H9 (cell line): ENCODE measurements at regions not wholly inside any gene's neighbourhood (a gene's known extent, or its start where the extent isn't known, plus 50 kb on each side); places are given as distances from the start of the nearest gene placed in this dataset.

Source experiments
- DNase-seq: peaks from one replicate; pipeline ENCODE4 v3.0.0-alpha.2; 2017
- H2AFZ ChIP-seq: one replicate; pipeline ENCODE4 v1.6.1; 2013; ENCODE audit warnings: mild to moderate bottlenecking, low read length, control low read depth, moderate library complexity
- H2AK5ac ChIP-seq: 2 replicates; pipeline ENCODE4 v1.6.1; 2013; ENCODE audit warnings: low read length, control low read depth, mixed read lengths; ENCODE audit not compliant: insufficient read length
- H2BK120ac ChIP-seq: one replicate; pipeline ENCODE4 v1.6.1; 2013; ENCODE audit warnings: low read depth, mild to moderate bottlenecking, low read length, control low read depth, inconsistent platforms; ENCODE audit not compliant: poor library complexity, severe bottlenecking
- H2BK12ac ChIP-seq: 2 replicates; pipeline ENCODE4 v1.6.1; 2013; ENCODE audit warnings: low read length, control low read depth, mixed read lengths, low read depth; ENCODE audit not compliant: insufficient read length
- H2BK15ac ChIP-seq: 2 replicates; pipeline ENCODE4 v1.6.1; 2013; ENCODE audit warnings: low read depth, low read length, control low read depth
- H2BK20ac ChIP-seq: one replicate; pipeline ENCODE4 v1.6.1; 2013; ENCODE audit warnings: low read depth, mild to moderate bottlenecking, low read length, control low read depth, inconsistent platforms; ENCODE audit not compliant: poor library complexity, severe bottlenecking
- H2BK5ac ChIP-seq: 2 replicates; pipeline ENCODE4 v1.6.1; 2013; ENCODE audit warnings: low read length, control low read depth, mixed read lengths; ENCODE audit not compliant: insufficient read length
- H3K14ac ChIP-seq: 2 replicates; pipeline ENCODE4 v1.6.1; 2013; ENCODE audit warnings: low read length, control low read depth; ENCODE audit not compliant: insufficient read depth
- H3K18ac ChIP-seq: 2 replicates; pipeline ENCODE4 v1.6.1; 2013; ENCODE audit warnings: low read depth, mild to moderate bottlenecking, mixed read lengths, low read length, control low read depth; ENCODE audit not compliant: insufficient read length
- H3K23ac ChIP-seq: 2 replicates; pipeline ENCODE4 v1.6.1; 2013; ENCODE audit warnings: low read length, control low read depth, mixed read lengths, low read depth; ENCODE audit not compliant: insufficient read length
- H3K23me2 ChIP-seq: 2 replicates; pipeline ENCODE4 v1.6.1; 2013; ENCODE audit warnings: low read depth, mild to moderate bottlenecking, mixed read lengths, low read length, control low read depth; ENCODE audit not compliant: insufficient read length, poor library complexity, severe bottlenecking
- H3K27ac ChIP-seq: 2 replicates; pipeline ENCODE4 v1.5.1; 2013; ENCODE audit warnings: low read length, control low read depth, mixed read lengths, low read depth; ENCODE audit not compliant: insufficient read length
- H3K27me3 ChIP-seq: 2 replicates; pipeline ENCODE4 v1.6.1; 2013; ENCODE audit warnings: low read length, control low read depth, inconsistent platforms; ENCODE audit not compliant: insufficient read depth
- H3K4ac ChIP-seq: 2 replicates; pipeline ENCODE4 v1.6.1; 2013; ENCODE audit warnings: low read depth, mild to moderate bottlenecking, control low read depth, inconsistent platforms, low read length, moderate library complexity
- H3K4me1 ChIP-seq: 2 replicates; pipeline ENCODE4 v1.6.1; 2013; ENCODE audit warnings: low read length, control low read depth, inconsistent platforms; ENCODE audit not compliant: insufficient read depth
- H3K4me2 ChIP-seq: 2 replicates; pipeline ENCODE4 v1.6.1; 2013; ENCODE audit warnings: low read length, control low read depth, mixed read lengths; ENCODE audit not compliant: insufficient read length, insufficient read depth
- H3K56ac ChIP-seq: 2 replicates; pipeline ENCODE4 v1.6.1; 2013; ENCODE audit warnings: low read depth, mild to moderate bottlenecking, mixed read lengths, low read length, control low read depth; ENCODE audit not compliant: insufficient read length
- H3K79me1 ChIP-seq: 2 replicates; pipeline ENCODE4 v1.6.1; 2013; ENCODE audit warnings: low read depth, mild to moderate bottlenecking, moderate library complexity, low read length, control low read depth, inconsistent platforms; ENCODE audit not compliant: insufficient read depth, poor library complexity, severe bottlenecking
- H3K79me2 ChIP-seq: 2 replicates; pipeline ENCODE4 v1.6.1; 2013; ENCODE audit warnings: low read length, control low read depth, inconsistent platforms; ENCODE audit not compliant: insufficient read depth
- H3K9ac ChIP-seq: 2 replicates; pipeline ENCODE4 v1.6.1; 2013; ENCODE audit warnings: low read length, control low read depth, mixed read lengths; ENCODE audit not compliant: insufficient read length; ENCODE audit errors: extremely low read depth
- H3K9me3 ChIP-seq: one replicate; pipeline ENCODE4 v1.6.1; 2013; ENCODE audit warnings: low read depth, low read length, inconsistent platforms; ENCODE audit not compliant: control insufficient read depth
- H3T11ph ChIP-seq: one replicate; pipeline ENCODE4 v1.6.1; 2013; ENCODE audit warnings: mild to moderate bottlenecking, low read length, control low read depth, inconsistent platforms
- H4K20me1 ChIP-seq: one replicate; pipeline ENCODE4 v1.6.1; 2013; ENCODE audit not compliant: control insufficient read depth, insufficient read length, insufficient read depth
- H4K5ac ChIP-seq: 2 replicates; pipeline ENCODE4 v1.6.1; 2013; ENCODE audit warnings: low read depth, mild to moderate bottlenecking, mixed read lengths, low read length, control low read depth; ENCODE audit not compliant: insufficient read length
- H4K8ac ChIP-seq: replicated peaks from 2 replicates; pipeline ENCODE4 v1.6.1; 2013; ENCODE audit warnings: low read length, control low read depth, mixed read lengths, low read depth; ENCODE audit not compliant: insufficient read length
- H4K91ac ChIP-seq: 2 replicates; pipeline ENCODE4 v1.6.1; 2013; ENCODE audit warnings: low read depth, mild to moderate bottlenecking, moderate library complexity, mixed read lengths, low read length, control low read depth; ENCODE audit not compliant: insufficient read length
- H3K27ac Mint-ChIP-seq, 3 experiments: 2 replicates in 2 of 3; 3 replicates in 1 of 3; pipeline ENCODE4 v1.8.0; 2020 to 2021; ENCODE audit warnings: mixed read lengths in 3 of 3, mild to moderate bottlenecking in 1 of 3, moderate library complexity in 1 of 3
- H3K27me3 Mint-ChIP-seq: 2 replicates; pipeline ENCODE4 v1.8.0; 2021; ENCODE audit warnings: low read depth, mild to moderate bottlenecking, moderate library complexity, mixed read lengths
- H3K36me3 Mint-ChIP-seq, 3 experiments: 2 replicates in 2 of 3; 3 replicates in 1 of 3; pipeline ENCODE4 v1.8.0; 2020 to 2021; ENCODE audit warnings: low read depth in 3 of 3, mixed read lengths in 3 of 3; ENCODE audit not compliant: insufficient read depth in 1 of 3
- H3K4me1 Mint-ChIP-seq, 2 experiments: 2 replicates each; pipeline ENCODE4 v1.8.0; 2020; ENCODE audit warnings: mixed read lengths in 2 of 2
- H3K4me3 Mint-ChIP-seq, 2 experiments: 2 replicates in 1 of 2; 3 replicates in 1 of 2; pipeline ENCODE4 v1.8.0; 2020 to 2021; ENCODE audit warnings: mild to moderate bottlenecking in 2 of 2, mixed read lengths in 2 of 2, moderate library complexity in 1 of 2
- H3K9me3 Mint-ChIP-seq, 2 experiments: 2 replicates in 1 of 2; 3 replicates in 1 of 2; pipeline ENCODE4 v1.8.0; 2020; ENCODE audit warnings: mild to moderate bottlenecking in 2 of 2, mixed read lengths in 2 of 2, moderate library complexity in 1 of 2
- WGBS: extraction: QIAGEN DNeasy Blood & Tissue Kit; methylation state at CpG from one replicate; pipeline ENCODE4 v1.1.7; 2013; ENCODE audit warnings: missing lambda C conversion rate, low lambda C conversion rate, mixed read lengths; ENCODE audit not compliant: insufficient read length; ENCODE audit errors: extremely low coverage; 5-methylcytosine and 5-hydroxymethylcytosine counted together
- TF ChIP-seq, protein P1 (sequence below): fragments of 200-600 bp; sonication (generic); conservative IDR thresholded peaks from 3 replicates; pipeline ENCODE4 v1.8.0; 2021; ENCODE audit warnings: antibody characterized with exemption, mild to moderate bottlenecking

DNA sequence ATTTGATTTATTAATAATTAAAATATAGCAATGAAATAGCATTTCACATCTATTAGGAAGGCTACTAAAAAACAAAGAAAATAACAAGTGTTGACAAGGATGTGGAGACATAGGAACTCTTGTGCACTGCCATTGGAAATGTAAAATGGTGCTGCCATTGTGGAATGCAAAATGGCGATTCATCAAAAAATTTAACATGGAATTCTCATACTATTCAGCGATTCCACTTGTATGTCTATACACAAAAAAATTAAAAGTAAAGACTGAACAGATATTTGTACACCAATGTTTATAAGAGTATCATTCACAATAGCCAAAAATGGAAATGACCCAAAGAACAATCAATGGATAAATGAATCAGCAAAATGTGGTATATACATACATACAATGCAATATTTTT lies 101.3 kb upstream of the S1PR1 start:
- Histone ChIP-seq H3K4ac (no peak overlapping the region), H3K14ac (no peak overlapping the region)

More for the DNA sequence above, 101.3 kb upstream of the S1PR1 start:
- no peak overlapping the region for H3K23ac ChIP-seq
- WGBS = no CpG with 5 or more reads among the region's 2 CpGs
- no peaks in the 10 kb centered on the region for H3K27me3 ChIP-seq
- H2BK5ac ChIP-seq = no peak overlapping the region
- H3K79me2 ChIP-seq = no peaks in the 10 kb centered on the region
- no peaks in the 10 kb centered on the region for H3K9me3 Mint-ChIP-seq
- H4K5ac ChIP-seq = no peak overlapping the region
- H3K9ac ChIP-seq = no peak overlapping the region
- H3K18ac ChIP-seq = no peak overlapping the region
- no peak overlapping the region for H2BK120ac ChIP-seq
- no peaks in the 10 kb centered on the region for H3K79me1 ChIP-seq
- H3K4me2 ChIP-seq = no peak overlapping the region
- no peak overlapping the region for H4K8ac ChIP-seq
- peaks cover 4% of the 10 kb centered on the region; the same call in 1 of the 2 replicates for H3K4me1 ChIP-seq
- no peak overlapping the region for H2BK12ac ChIP-seq
- H3K9me3 ChIP-seq = no peaks in the 10 kb centered on the region
- no peak overlapping the region for H2AK5ac ChIP-seq
- no peaks in the 10 kb centered on the region for H4K20me1 ChIP-seq
- H3T11ph ChIP-seq = no peak overlapping the region
- H3K56ac ChIP-seq = no peak overlapping the region
- H3K27ac Mint-ChIP-seq = no peak overlapping the region
- no peaks in the 10 kb centered on the region for H3K23me2 ChIP-seq
- no peak overlapping the region for H2BK15ac ChIP-seq
- H3K36me3 Mint-ChIP-seq = no peaks in the 10 kb centered on the region
- H2AFZ ChIP-seq = no peak overlapping the region
- no peak overlapping the region for H3K27ac ChIP-seq
- no peak for DNase-seq
- no peak overlapping the region for H2BK20ac ChIP-seq
- no peak overlapping the region for H3K4me3 Mint-ChIP-seq
- TF ChIP-seq, protein P1, sequence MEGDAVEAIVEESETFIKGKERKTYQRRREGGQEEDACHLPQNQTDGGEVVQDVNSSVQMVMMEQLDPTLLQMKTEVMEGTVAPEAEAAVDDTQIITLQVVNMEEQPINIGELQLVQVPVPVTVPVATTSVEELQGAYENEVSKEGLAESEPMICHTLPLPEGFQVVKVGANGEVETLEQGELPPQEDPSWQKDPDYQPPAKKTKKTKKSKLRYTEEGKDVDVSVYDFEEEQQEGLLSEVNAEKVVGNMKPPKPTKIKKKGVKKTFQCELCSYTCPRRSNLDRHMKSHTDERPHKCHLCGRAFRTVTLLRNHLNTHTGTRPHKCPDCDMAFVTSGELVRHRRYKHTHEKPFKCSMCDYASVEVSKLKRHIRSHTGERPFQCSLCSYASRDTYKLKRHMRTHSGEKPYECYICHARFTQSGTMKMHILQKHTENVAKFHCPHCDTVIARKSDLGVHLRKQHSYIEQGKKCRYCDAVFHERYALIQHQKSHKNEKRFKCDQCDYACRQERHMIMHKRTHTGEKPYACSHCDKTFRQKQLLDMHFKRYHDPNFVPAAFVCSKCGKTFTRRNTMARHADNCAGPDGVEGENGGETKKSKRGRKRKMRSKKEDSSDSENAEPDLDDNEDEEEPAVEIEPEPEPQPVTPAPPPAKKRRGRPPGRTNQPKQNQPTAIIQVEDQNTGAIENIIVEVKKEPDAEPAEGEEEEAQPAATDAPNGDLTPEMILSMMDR = no peak
- H4K91ac ChIP-seq = no peak overlapping the region
- peaks cover 28 to 37% of the 10 kb centered on the region in 2 experiments for H3K4me1 Mint-ChIP-seq
- no peaks in the 10 kb centered on the region for H3K27me3 Mint-ChIP-seq
